ENCODE measurements at regions not wholly inside any gene's neighbourhood (a gene's known extent, or its start where the extent isn't known, plus 50 kb on each side); places are given as distances from the start of the nearest gene placed in this dataset.

DNA sequence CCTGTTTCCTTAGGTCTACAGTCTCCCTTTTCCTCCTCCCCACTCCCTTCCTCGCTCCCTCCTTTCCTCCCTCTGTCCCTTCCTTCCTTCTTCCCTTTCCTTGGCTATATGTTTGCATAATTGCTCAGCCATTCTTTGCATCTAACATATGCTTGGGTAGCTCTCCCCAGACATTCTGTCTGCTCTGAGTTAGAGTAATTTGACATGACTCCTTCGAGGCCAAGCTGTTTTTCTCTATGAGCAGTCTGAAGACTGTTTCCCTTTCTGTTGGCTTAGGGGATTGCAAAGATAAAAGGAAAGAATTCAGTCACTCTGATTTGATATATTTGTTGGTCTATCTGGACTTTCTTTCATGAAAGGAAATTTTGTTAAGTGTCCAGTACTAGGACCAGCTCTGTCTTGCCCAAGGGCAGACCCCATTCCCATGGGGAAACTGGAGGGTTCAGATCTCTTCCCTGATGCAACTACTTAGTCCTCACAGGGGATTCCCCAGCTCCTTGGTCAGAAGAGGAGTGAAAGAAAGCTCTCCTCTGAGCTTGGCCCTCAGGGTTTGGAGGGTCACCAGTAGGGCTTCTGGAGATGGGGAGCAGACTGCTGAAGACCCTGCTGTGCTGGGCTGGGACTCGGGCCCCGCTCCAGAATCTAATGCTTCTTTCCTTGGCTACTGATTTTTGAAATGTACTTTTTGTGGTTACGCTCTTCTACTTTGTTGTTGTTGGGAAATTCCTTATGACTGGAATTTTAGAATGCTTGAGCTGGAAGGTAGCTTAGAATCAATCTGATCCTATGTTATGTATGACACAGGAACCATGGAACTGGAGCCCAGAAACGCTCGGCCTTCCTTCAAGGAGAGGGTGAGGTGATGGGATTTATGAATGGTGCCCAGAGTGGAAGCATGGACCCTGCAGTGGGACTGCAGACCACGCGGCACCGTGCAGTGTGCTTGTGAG, 63.7 kb upstream of the SLC22A23 start:
- TF ChIP-seq CTCF (conservative IDR thresholded peaks at IDR 0.05; ENCODE audit: low read length) (no peak), EZH2phosphoT487 (IDR thresholded peaks at IDR 0.05; ENCODE audit: borderline replicate concordance) (no peak)
